ENCODE measurements at regions not wholly inside any gene's neighbourhood (a gene's known extent, or its start where the extent isn't known, plus 50 kb on each side); places are given as distances from the start of the nearest gene placed in this dataset.

DNA sequence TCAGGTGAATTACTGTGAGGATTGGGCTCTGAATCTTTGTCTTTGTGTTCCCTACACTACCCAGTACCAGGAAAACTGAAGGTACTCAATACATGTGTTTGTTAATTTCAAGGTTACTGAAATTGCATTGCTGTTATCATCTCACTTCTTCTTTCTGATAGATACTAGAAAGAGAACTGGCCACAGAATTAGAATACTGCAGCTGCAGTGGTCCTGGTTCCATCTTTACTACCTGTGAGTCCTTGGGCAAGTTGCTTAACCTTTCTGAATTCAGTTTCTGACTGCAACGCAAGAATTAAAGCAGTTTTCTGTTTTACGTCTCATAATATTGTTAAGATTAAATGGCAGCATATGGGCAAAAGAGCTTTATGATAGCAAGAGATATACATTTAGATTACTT is 263.5 kb downstream of the LMO4 start:
- H3K27ac ChIP-seq (ENCODE audit: low read length) = no peak overlapping the region
- H3K9me3 ChIP-seq (ENCODE audit: control insufficient read depth, insufficient read depth, low read depth, low read length) = no peaks in the 10 kb centered on the region
- no peaks in the 10 kb centered on the region for H3K4me1 ChIP-seq (ENCODE audit: control insufficient read depth, insufficient read depth, low read length)
- no peak for ATAC-seq
- no peak for DNase-seq (ENCODE audit: low read depth, low spot score)
- TF ChIP-seq CTCF (IDR thresholded peaks at IDR 0.05) (no peak), REST (IDR thresholded peaks at IDR 0.05; ENCODE audit: insufficient read depth in 1 of 2, low read depth in 2 of 2, low read length in 1 of 2) (no peak), POLR2AphosphoS5 (IDR thresholded peaks at IDR 0.05; ENCODE audit: low read depth, low read length) (no peak)
- H3K27me3 ChIP-seq (ENCODE audit: control insufficient read depth, insufficient read depth, low read length) = no peaks in the 10 kb centered on the region
- H3K4me3 ChIP-seq (ENCODE audit: low read depth in 2 of 2, low read length in 2 of 2) = no peak overlapping the region
- no TSS peak for BruUV-seq (replicated peaks)
- intact Hi-C loops (cut with micrococcal nuclease; ENCODE audit: unreplicated experiment) = no loop called here
- H3K36me3 ChIP-seq (ENCODE audit: control insufficient read depth, insufficient read depth, low read length) = no peaks in the 10 kb centered on the region
- in situ Hi-C loops (cut with HindIII; ENCODE audit: low pct_unique_long_range_greater_than_20kb, low sequenced_read_pairs) = no loop called here
- ChIA-PET POLR2A (no interaction called here), CTCF (no interaction called here)

DNA sequence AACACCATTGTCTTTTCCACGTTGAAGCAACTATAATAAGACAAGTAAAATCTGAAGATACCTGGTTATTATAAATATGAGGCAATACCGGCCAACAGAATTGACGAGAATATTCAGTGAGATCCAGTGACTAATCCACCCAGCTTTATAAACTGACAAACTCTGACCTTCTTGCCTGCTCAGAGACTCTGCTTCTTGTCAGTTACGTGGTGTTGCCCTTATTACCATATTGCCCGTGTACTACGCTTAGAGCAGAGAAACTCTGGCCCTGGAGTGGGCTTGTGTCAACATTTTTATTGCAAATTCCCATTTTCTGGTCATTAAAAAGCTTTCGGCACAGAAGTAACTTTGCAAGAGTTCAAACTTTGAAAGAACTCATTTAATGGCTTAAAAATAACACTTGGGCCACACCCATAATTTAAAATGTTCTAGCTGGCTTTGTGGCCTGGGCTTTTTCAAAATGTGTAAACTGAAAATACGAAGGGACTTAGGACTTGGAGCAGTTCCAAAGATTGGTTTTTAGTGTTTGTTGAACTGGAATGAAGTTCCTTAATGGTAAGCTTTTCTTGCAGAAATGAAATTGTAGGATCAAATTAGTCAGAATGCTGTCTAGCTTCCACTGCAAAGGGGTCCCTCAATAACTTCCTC is 266.2 kb downstream of the LMO4 start:
- Histone ChIP-seq H3K36me3 (ENCODE audit: control insufficient read depth, insufficient read depth, low read length) (no peaks in the 10 kb centered on the region), H3K27ac (ENCODE audit: low read length) (no peak overlapping the region), H3K4me3 (ENCODE audit: low read depth in 2 of 2, low read length in 2 of 2) (no peak overlapping the region), H3K27me3 (ENCODE audit: control insufficient read depth, insufficient read depth, low read length) (no peaks in the 10 kb centered on the region), H3K4me1 (ENCODE audit: control insufficient read depth, insufficient read depth, low read length) (no peaks in the 10 kb centered on the region), H3K9me3 (ENCODE audit: control insufficient read depth, insufficient read depth, low read depth, low read length) (no peaks in the 10 kb centered on the region)
- ATAC-seq = no peak
- ChIA-PET POLR2A (no interaction called here), CTCF (no interaction called here)
- BruUV-seq (replicated peaks) = no TSS peak
- in situ Hi-C loops (cut with HindIII; ENCODE audit: low pct_unique_long_range_greater_than_20kb, low sequenced_read_pairs) = no loop called here
- intact Hi-C loops (cut with micrococcal nuclease; ENCODE audit: unreplicated experiment) = no loop called here
- DNase-seq (ENCODE audit: low read depth, low spot score) = no peak
- TF ChIP-seq CTCF (IDR thresholded peaks at IDR 0.05) (no peak), SIN3A (IDR thresholded peaks at IDR 0.05; ENCODE audit: borderline replicate concordance, insufficient read depth, low read depth, low read length) (no peak), POLR2AphosphoS5 (IDR thresholded peaks at IDR 0.05; ENCODE audit: low read depth, low read length) (no peak), REST (IDR thresholded peaks at IDR 0.05; ENCODE audit: insufficient read depth in 1 of 2, low read depth in 2 of 2, low read length in 1 of 2) (no peak), TCF7L2 (IDR thresholded peaks at IDR 0.05; ENCODE audit: low read depth, low read length) (no peak)

All from Panc1 (cell line).